SK-N-SH (cell line): ENCODE measurements at regions not wholly inside any gene's neighbourhood (a gene's known extent, or its start where the extent isn't known, plus 50 kb on each side); places are given as distances from the start of the nearest gene placed in this dataset.

Source experiments
- CTCF ChIP-seq: fragments of 200-600 bp; sonication (generic); IDR thresholded peaks from 2 replicates; pipeline ENCODE4 v1.6.1; 2017; ENCODE audit warnings: antibody characterized with exemption, mild to moderate bottlenecking, moderate library complexity
- EP300 ChIP-seq, 2 experiments: IDR thresholded peaks; 2 replicates each; pipeline versions ENCODE4 v1.4.0 to v1.6.1; 2012; ENCODE audit warnings: borderline replicate concordance in 1 of 2, low read depth in 1 of 2, low read length in 1 of 2
- MXI1 ChIP-seq: IDR thresholded peaks from 2 replicates; pipeline ENCODE4 v1.6.1; 2012; ENCODE audit warnings: mild to moderate bottlenecking, low read depth, low read length, improper control_type of control experiment
- NFIC ChIP-seq: IDR thresholded peaks from 2 replicates; pipeline ENCODE4 v1.4.0; 2012; ENCODE audit warnings: borderline replicate concordance
- POLR2AphosphoS5 ChIP-seq: IDR thresholded peaks from 2 replicates; pipeline ENCODE4 v1.6.1; 2012; ENCODE audit warnings: low read depth, low read length
- RAD21 ChIP-seq: IDR thresholded peaks from 2 replicates; pipeline ENCODE4 v1.6.1; 2012; ENCODE audit warnings: mild to moderate bottlenecking, low read length
- SMC3 ChIP-seq: IDR thresholded peaks from 2 replicates; pipeline ENCODE4 v1.6.1; 2012; ENCODE audit warnings: low read depth, low read length, improper control_type of control experiment
- TAF1 ChIP-seq: IDR thresholded peaks from 2 replicates; pipeline ENCODE4 v1.6.1; 2012; ENCODE audit warnings: low read depth, mild to moderate bottlenecking, low read length, moderate library complexity, borderline replicate concordance
- TCF12 ChIP-seq: IDR thresholded peaks from 2 replicates; pipeline ENCODE4 v1.4.0; 2012
- YY1 ChIP-seq: IDR thresholded peaks from 2 replicates; pipeline ENCODE4 v1.4.0; 2012; ENCODE audit warnings: low read depth, mild to moderate bottlenecking
- TF ChIP-seq, protein P1 (sequence below): IDR thresholded peaks from 2 replicates; pipeline ENCODE4 v1.6.1; 2012; ENCODE audit warnings: mild to moderate bottlenecking, low read depth, low read length, moderate library complexity

GRCh38 chr12:107152315-107152714, 59.0 kb upstream of the CRY1 start:
- no peak for TF ChIP-seq YY1
- TF ChIP-seq POLR2AphosphoS5, result no peak
- no peak for TF ChIP-seq CTCF
- TF ChIP-seq, protein P1, sequence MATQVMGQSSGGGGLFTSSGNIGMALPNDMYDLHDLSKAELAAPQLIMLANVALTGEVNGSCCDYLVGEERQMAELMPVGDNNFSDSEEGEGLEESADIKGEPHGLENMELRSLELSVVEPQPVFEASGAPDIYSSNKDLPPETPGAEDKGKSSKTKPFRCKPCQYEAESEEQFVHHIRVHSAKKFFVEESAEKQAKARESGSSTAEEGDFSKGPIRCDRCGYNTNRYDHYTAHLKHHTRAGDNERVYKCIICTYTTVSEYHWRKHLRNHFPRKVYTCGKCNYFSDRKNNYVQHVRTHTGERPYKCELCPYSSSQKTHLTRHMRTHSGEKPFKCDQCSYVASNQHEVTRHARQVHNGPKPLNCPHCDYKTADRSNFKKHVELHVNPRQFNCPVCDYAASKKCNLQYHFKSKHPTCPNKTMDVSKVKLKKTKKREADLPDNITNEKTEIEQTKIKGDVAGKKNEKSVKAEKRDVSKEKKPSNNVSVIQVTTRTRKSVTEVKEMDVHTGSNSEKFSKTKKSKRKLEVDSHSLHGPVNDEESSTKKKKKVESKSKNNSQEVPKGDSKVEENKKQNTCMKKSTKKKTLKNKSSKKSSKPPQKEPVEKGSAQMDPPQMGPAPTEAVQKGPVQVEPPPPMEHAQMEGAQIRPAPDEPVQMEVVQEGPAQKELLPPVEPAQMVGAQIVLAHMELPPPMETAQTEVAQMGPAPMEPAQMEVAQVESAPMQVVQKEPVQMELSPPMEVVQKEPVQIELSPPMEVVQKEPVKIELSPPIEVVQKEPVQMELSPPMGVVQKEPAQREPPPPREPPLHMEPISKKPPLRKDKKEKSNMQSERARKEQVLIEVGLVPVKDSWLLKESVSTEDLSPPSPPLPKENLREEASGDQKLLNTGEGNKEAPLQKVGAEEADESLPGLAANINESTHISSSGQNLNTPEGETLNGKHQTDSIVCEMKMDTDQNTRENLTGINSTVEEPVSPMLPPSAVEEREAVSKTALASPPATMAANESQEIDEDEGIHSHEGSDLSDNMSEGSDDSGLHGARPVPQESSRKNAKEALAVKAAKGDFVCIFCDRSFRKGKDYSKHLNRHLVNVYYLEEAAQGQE, result no peak
- TF ChIP-seq EP300 (IDR thresholded peaks at IDR 0.05; ENCODE audit: borderline replicate concordance in 1 of 2, low read depth in 1 of 2, low read length in 1 of 2), result no peak
- TF ChIP-seq TAF1, result no peak
- TF ChIP-seq SMC3, result no peak
- no peak for TF ChIP-seq TCF12
- no peak for TF ChIP-seq RAD21
- TF ChIP-seq MXI1, result no peak
- no peak for TF ChIP-seq NFIC
